GM18498 (cell line): ENCODE measurements at regions not wholly inside any gene's neighbourhood (a gene's known extent, or its start where the extent isn't known, plus 50 kb on each side); places are given as distances from the start of the nearest gene placed in this dataset.

Experiments used
- ATAC-seq: cut with Tn5 transposase; IDR thresholded peaks from one replicate; pipeline ENCODE4 v1.9.1; 2021; ENCODE audit warnings: mild to moderate bottlenecking, moderate library complexity; ENCODE audit not compliant: unreplicated experiment

GRCh38 chr3:87175732-87176131 lies 51.4 kb upstream of the CHMP2B start:
- ATAC-seq: no peak

DNA sequence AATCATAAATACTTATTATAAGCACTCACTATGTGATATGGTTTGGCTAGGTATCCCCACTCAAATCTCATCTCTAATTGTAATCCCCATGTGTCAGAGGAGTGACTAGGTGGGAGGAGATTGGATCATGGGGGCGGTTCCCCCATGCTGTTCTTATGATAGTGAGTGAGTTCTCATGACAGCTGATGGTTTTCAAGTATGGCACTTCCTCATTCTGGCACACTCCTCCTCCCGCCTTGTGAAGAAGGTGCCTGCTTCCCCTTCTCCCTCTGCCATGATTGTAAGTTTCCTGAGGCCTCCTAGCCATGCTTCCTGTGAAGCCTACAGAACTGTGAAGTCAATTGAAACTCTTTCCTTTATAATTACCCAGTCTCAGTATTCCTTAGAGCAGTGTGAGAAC lies 53.3 kb upstream of the CHMP2B start:
- no peak for ATAC-seq

DNA sequence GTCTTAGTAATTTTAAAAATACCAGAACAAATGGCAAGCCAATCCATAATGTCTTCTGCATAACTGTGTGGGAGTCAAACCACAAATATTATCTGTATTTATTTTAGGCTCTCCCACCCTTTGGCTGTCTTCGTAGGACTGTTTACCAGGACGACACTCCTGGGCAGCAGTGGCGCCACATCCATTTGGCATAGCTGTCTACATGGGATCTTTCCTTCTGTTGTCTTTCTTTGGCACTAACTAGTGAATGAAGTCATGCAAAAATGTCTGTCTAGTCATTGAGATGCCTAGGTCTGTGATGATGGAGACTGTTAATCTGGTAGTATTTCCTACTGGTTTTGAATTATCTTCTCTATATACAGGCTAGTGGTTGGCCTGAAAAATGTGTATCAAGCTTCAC lies 54.0 kb upstream of the CHMP2B start:
- no peak for ATAC-seq

- peak; percentile 89 for ATAC-seq
Observed at GRCh38 chr3:87167628-87168456, 59.3 kb upstream of the CHMP2B start.

DNA sequence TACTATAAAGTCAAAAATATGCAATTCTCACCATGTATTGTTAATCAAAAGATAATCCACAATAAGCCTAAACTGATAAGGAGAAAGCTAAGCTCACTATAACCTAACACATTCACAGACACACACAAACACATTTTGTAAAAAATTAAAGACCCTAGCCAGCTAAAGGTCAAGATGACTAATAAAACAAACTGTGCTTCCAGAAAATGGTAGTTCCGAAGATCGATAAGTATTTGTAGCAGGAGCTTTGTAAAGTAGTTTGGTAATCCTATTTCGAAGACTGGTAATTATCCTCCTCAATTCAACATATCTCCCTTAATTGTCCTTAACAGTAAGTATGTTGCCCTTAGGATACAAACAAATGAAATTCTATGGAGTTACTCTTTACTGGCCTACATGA lies 62.9 kb upstream of the CHMP2B start:
- no peak for ATAC-seq

GRCh38 chr3:87161851-87162250 lies 65.3 kb upstream of the CHMP2B start:
- ATAC-seq: no peak

- ATAC-seq: no peak
Observed at GRCh38 chr3:87161417-87161816, 65.7 kb upstream of the CHMP2B start.

GRCh38 chr3:87161013-87161412 lies 66.1 kb upstream of the CHMP2B start:
- no peak for ATAC-seq

GRCh38 chr3:87158823-87159222 lies 68.3 kb upstream of the CHMP2B start:
- no peak for ATAC-seq

- no peak for ATAC-seq
Observed at GRCh38 chr3:87148020-87148419, 79.1 kb upstream of the CHMP2B start.

GRCh38 chr3:87147562-87147961 lies 79.5 kb upstream of the CHMP2B start:
- no peak for ATAC-seq

DNA sequence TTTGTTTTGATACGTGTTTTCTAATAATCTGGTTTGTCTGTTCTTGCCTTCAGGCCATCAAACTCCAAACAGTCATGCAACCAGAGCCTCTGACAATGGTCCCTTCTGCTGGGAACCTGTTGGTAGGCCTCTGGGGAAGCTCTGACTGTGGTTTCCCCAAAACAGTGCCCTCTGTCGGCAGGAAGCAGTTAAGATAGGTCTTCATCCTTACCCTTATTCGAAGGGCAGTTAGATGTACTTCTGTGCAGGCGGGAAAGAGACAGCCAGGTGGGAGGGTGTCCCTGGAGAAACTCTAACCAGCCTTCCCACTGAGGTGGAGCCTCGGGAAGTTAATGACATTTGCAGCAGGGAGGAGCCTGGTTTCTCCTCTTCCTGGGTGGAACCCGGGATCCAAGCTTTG lies 81.6 kb upstream of the CHMP2B start:
- ATAC-seq: peak; percentile 63

- ATAC-seq: no peak
Observed at GRCh38 chr3:87136066-87136596, 91.0 kb upstream of the CHMP2B start.

DNA sequence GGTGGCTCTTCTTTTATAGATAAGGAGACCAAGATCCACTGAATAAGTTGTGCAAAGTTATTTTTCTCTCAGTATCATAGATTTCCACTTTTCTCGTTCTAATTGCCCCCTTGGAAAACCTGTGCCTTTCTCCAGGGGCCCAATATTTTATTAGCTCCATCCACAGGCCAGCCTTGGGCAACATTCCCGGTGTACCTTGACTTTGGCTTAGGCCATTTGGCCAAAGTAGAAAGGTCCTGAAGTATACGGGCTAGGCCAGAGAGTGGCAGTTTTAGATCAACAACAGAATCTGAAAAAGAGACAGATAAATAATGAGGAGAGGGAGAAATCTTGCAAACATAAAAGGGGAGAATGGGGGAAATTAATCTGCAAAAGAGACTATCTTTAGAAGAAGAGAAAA lies 91.7 kb upstream of the CHMP2B start:
- ATAC-seq: no peak

DNA sequence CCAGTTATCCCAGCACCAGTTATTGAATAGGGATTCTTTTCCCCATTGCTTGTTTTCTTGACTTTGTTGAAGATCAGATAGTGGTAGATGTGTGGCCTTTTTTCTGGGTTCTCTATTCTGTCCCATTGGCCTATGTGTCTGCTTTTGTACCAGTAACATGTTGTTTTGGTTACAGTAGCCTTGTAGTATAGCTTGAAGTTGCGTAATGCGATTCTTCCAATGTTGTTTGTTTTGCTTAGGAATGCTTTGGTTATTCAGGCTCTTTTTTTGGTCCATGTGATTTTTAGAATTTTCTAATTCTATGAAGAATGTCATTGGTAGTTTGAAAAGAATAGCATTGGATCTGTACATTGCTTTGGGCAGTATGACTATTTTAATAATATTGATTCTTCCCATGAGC lies 94.3 kb upstream of the CHMP2B start:
- ATAC-seq: no peak

- no peak for ATAC-seq
Observed at GRCh38 chr3:87128006-87128405, 99.1 kb upstream of the CHMP2B start.

- ATAC-seq: no peak
Observed at GRCh38 chr3:87127281-87127680, 99.8 kb upstream of the CHMP2B start.

DNA sequence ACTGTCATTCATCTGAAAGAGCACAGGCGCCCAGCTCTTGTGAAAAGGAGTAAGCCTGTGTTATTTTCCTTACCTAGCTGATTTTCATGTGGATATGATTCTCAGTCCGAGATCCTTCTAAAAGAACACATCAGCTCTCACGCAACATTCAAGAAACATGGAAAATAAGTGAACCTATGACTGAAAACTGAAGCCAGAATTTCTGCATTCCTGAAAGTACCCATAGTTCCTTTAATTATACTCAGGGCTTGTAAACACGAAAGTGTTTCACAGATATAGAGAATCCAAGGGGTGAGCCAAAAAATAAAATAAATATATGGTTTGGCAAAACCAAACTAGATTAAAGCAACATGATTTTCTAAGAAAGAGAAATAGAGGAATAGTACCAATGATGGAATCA lies 100.8 kb upstream of the CHMP2B start:
- no peak for ATAC-seq

DNA sequence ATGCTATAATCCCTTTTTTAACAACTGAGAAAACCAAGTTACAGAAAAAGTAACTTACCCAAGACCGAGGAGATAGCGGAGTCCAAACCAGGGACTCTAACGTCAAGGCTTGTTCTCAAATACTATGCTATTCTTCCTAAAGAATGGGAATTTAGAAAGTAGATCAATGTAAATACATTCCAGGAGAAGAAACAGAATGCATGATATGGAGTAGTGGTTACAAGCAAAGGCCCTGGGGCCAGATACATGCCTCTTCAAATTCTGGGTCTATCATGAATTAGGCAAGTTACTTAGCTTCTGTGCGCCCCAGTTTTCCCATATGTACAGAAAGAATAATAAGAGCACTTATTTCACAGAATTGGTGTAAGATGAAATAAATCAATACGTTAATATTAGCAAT lies 102.0 kb upstream of the CHMP2B start:
- no peak for ATAC-seq

- no peak for ATAC-seq
Observed at GRCh38 chr3:87122766-87123165, 104.3 kb upstream of the CHMP2B start.

- no peak for ATAC-seq
Observed at GRCh38 chr3:87121856-87122255, 105.3 kb upstream of the CHMP2B start.

DNA sequence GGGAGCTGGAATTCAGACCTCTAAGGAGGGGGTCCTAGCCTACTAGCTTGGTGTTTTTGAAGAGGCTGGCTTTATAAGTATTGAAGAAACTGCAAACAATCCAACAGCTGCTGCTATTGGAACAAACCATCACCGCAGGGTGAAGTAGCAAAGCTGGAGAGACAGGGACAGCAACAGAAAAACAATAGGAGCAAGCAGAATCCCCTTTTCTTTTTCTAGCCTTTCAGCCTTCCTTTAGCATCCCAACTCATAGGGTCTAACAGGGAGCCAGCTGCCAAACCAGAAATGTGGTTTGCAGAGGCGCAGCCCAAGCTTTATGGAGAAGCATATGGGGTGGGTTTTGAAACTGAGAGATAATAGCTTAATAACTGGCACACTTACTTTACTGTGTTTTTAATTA lies 106.2 kb upstream of the CHMP2B start:
- no peak for ATAC-seq

- no peak for ATAC-seq
Observed at GRCh38 chr3:87120236-87120635, 106.9 kb upstream of the CHMP2B start.
